GM06990 (cell line): ENCODE measurements at regions not wholly inside any gene's neighbourhood (a gene's known extent, or its start where the extent isn't known, plus 50 kb on each side); places are given as distances from the start of the nearest gene placed in this dataset.
A peak's percentile ranks its signal among the peaks of the same experiment; 100 is the strongest.

Experiments
- DNase-seq: peaks from one replicate; pipeline ENCODE4 v3.0.0-alpha.2; 2011; ENCODE audit not compliant: insufficient read length; ENCODE audit errors: extremely low read depth
- H3K27me3 ChIP-seq: replicated peaks from 2 replicates; pipeline ENCODE4 v1.6.0; 2011; ENCODE audit warnings: low read length; ENCODE audit not compliant: control insufficient read depth, insufficient read depth
- H3K36me3 ChIP-seq: 2 replicates; pipeline ENCODE4 v1.5.1; 2011; ENCODE audit warnings: low read length; ENCODE audit not compliant: control insufficient read depth, insufficient read depth
- H3K4me3 ChIP-seq: replicated peaks from 2 replicates; pipeline ENCODE4 v1.5.1; 2011; ENCODE audit warnings: low read depth, mild to moderate bottlenecking, control low read depth, low read length
- TF ChIP-seq, protein P1 (sequence below): IDR thresholded peaks from 2 replicates; pipeline ENCODE4 v1.5.1; 2011; ENCODE audit warnings: low read length, control low read depth, mild to moderate bottlenecking, inconsistent platforms; ENCODE audit not compliant: insufficient read depth, poor library complexity, severe bottlenecking

DNA sequence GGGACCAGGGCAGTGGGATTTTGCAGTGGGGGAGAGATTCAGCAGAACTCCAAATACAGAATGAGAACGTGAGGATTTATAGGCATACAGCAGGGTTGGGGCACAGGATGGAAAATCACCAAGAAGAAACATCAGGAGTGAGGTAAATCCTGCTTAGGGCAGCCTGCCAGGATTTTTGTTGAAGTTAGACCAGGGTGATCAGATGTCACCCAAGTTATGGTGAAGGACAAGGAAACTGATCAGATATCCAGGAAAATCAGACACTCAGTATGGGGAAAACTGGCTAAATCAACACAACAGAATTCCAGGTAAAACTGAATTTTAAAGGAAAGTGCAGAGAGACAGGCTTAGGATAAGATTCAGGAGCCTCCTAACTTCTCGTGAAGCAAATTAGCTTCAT lies 682.4 kb downstream of the TMEM121 start:
- DNase-seq, result no peak
- TF ChIP-seq, protein P1, sequence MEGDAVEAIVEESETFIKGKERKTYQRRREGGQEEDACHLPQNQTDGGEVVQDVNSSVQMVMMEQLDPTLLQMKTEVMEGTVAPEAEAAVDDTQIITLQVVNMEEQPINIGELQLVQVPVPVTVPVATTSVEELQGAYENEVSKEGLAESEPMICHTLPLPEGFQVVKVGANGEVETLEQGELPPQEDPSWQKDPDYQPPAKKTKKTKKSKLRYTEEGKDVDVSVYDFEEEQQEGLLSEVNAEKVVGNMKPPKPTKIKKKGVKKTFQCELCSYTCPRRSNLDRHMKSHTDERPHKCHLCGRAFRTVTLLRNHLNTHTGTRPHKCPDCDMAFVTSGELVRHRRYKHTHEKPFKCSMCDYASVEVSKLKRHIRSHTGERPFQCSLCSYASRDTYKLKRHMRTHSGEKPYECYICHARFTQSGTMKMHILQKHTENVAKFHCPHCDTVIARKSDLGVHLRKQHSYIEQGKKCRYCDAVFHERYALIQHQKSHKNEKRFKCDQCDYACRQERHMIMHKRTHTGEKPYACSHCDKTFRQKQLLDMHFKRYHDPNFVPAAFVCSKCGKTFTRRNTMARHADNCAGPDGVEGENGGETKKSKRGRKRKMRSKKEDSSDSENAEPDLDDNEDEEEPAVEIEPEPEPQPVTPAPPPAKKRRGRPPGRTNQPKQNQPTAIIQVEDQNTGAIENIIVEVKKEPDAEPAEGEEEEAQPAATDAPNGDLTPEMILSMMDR, result no peak
- Histone ChIP-seq H3K4me3 (no peak overlapping the region), H3K27me3 (no peaks in the 10 kb centered on the region), H3K36me3 (no peaks in the 10 kb centered on the region)

DNA sequence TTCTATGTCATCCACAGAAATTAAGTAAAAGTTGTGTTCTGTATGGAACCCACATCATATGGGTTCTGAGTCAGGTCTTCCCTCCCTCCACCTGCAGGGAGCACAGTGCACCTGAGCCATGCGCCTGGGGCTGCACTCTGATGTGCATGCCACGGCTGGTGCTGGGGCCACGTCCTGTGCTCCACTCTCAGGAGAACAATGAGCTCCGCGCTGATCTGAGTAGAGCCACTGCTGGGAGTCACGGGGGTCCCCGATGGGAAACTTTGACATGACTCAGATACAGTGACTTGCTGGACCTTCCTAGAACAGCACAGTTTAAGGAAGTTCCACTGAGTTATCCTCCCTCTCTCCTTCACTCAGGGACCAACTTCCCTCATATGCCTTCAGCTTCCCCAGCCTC lies 683.4 kb downstream of the TMEM121 start:
- Histone ChIP-seq H3K4me3 (no peak overlapping the region), H3K27me3 (no peaks in the 10 kb centered on the region), H3K36me3 (no peaks in the 10 kb centered on the region)
- no peak for DNase-seq
- TF ChIP-seq, protein P1, result no peak

DNA sequence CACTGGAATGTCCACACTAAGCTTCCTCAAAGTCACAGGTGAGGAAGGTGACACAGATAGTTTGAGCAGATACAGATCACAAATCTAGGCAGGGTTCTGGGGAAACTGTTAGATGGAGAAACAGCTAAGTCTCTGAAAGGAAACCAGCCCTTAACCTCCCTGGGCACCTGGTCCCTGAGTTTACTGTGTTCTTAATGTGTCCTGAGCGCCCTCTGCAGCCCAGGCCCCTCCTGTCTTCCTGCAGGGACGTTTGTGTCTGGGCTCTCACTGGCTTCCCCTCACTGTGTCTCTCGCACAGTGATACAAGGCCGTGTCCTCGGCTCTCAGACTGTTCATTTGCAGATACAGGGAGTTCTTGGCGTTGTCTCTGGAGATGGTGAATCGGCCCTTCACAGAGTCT lies 684.3 kb downstream of the TMEM121 start:
- no peak for DNase-seq
- TF ChIP-seq, protein P1, result peak; percentile 30
- no peaks in the 10 kb centered on the region for H3K36me3 ChIP-seq

DNA sequence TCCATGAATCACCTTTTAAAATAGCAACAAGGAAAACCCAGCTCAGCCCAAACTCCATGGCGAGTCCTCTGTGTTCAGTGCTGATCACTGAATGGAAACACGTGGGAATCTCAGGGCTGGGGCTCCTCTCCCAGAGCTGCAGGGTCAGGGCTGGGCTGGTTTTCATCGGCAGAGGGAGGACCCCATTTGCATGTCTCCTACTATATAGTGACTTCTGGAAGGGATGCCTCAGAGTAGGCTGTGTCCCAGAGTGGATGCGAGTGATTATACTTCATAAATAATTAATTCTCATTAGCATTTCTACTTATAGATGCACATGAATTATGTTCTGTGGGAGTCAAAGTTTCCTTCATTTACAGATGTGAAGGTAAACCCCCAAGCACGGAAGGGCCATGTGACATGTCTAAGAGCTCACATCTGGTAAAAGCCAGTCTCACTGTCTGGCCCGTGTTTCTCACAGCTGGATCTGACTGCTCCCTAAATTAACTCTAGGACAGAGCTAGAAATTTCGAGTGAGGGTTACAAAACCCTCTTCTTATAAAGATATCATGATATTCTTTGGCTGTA lies 685.0 kb downstream of the TMEM121 start:
- Histone ChIP-seq H3K27me3 (no peaks in the 10 kb centered on the region), H3K4me3 (no peak overlapping the region), H3K36me3 (no peaks in the 10 kb centered on the region)
- TF ChIP-seq, protein P1, result no peak
- DNase-seq, result no peak

More for the DNA sequence above, 684.3 kb downstream of the TMEM121 start:
- no peaks in the 10 kb centered on the region for H3K27me3 ChIP-seq
- H3K4me3 ChIP-seq, result no peak overlapping the region

DNA sequence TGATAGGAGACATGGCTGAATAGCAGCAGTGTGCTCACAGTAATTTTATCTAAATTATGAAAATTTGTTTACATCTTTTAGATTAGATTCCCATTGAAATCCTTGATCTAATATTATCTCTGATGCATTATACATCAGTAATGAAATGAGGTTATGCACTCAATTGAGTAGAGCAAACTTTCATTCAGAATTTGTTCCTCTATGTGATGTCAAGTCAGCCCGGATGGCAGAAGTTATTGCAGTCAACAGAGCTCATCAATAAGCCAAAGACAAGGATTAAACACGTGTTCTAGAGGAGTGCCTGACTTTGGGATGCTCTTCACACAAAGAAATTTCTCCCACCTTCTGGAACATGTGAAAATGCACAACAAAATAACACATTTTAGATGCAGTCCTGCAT lies 688.8 kb downstream of the TMEM121 start:
- no peak for DNase-seq

More for the DNA sequence above, 688.8 kb downstream of the TMEM121 start:
- Histone ChIP-seq H3K27me3 (no peaks in the 10 kb centered on the region), H3K4me3 (no peak overlapping the region), H3K36me3 (no peaks in the 10 kb centered on the region)
- TF ChIP-seq, protein P1, result no peak
